ENCODE measurements at regions not wholly inside any gene's neighbourhood (a gene's known extent, or its start where the extent isn't known, plus 50 kb on each side); places are given as distances from the start of the nearest gene placed in this dataset.
A peak's percentile ranks its signal among the peaks of the same experiment; 100 is the strongest.

DNA sequence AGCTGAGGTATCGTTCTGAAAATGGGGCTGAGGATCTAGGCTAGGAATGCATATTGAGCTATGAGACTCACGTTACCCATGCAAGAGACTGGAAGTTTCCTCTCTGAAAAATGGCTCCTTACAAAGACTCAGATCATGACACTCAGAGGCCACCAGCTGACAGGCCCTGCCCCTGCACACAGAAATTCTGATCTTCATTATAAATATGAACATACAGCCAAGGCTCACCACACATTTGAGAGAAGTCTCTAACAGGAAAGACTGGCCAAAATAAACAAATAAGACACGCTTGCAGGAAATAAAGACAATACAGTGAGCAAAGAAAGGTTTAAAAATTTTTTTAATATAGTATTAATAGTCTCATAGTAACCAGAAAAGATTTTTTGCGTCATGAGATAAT lies 365.9 kb downstream of the NFIB start:
- H3K9me3 ChIP-seq (ENCODE audit: control insufficient read depth in 2 of 2, low read length in 2 of 2) = no peaks in the 10 kb centered on the region
- no peaks in the 10 kb centered on the region for H3K27me3 ChIP-seq (ENCODE audit: control insufficient read depth in 2 of 2, insufficient read depth in 2 of 2, low read length in 2 of 2)
- no peak overlapping the region for H3K27ac ChIP-seq (ENCODE audit: low read depth in 2 of 2, low read length in 2 of 2)
- no peak overlapping the region for H3K9ac ChIP-seq (ENCODE audit: low read depth in 1 of 2, low read length in 2 of 2)
- no peak overlapping the region for H3K4me3 ChIP-seq (ENCODE audit: low read length in 2 of 2)
- no peaks in the 10 kb centered on the region for H3K36me3 ChIP-seq (ENCODE audit: control insufficient read depth in 2 of 2, insufficient read depth in 2 of 2, low read length in 2 of 2)
- no peaks in the 10 kb centered on the region for H3K4me1 ChIP-seq (ENCODE audit: control insufficient read depth in 2 of 2, insufficient read depth in 2 of 2, low read length in 2 of 2)

DNA sequence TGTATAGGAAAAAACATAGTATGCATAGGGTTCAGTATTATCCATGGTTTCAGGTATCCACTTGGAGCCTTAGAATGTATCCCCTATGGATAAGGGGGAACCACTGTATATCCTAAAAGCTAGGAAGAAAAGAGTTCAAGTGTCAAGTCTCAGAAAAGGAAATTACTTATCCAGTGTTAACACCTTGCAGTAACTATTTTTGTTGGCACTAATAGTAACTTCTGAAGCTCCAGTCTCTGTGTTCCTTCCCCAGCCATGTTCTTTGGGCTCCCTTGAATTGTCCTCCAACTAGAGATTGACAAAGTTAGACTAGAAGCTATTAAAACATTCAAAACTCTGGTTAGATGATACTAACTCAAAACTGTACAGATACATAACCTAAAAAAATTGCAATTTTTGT lies 370.8 kb downstream of the NFIB start:
- no peaks in the 10 kb centered on the region for H3K36me3 ChIP-seq (ENCODE audit: control insufficient read depth in 2 of 2, insufficient read depth in 2 of 2, low read length in 2 of 2)
- H3K9me3 ChIP-seq (ENCODE audit: control insufficient read depth in 2 of 2, low read length in 2 of 2) = no peaks in the 10 kb centered on the region
- H3K4me1 ChIP-seq (ENCODE audit: control insufficient read depth in 2 of 2, insufficient read depth in 2 of 2, low read length in 2 of 2) = no peaks in the 10 kb centered on the region
- no peak overlapping the region for H3K9ac ChIP-seq (ENCODE audit: low read depth in 1 of 2, low read length in 2 of 2)
- no peaks in the 10 kb centered on the region for H3K27me3 ChIP-seq (ENCODE audit: control insufficient read depth in 2 of 2, insufficient read depth in 2 of 2, low read length in 2 of 2)
- H3K4me3 ChIP-seq (ENCODE audit: low read length in 2 of 2) = no peak overlapping the region
- no peak overlapping the region for H3K27ac ChIP-seq (ENCODE audit: low read depth in 2 of 2, low read length in 2 of 2)

- Histone ChIP-seq H3K4me1 (ENCODE audit: control insufficient read depth in 2 of 2, insufficient read depth in 2 of 2, low read length in 2 of 2) (no peaks in the 10 kb centered on the region), H3K9ac (ENCODE audit: low read depth in 1 of 2, low read length in 2 of 2) (no peak overlapping the region), H3K9me3 (ENCODE audit: control insufficient read depth in 2 of 2, low read length in 2 of 2) (no peaks in the 10 kb centered on the region), H3K4me3 (ENCODE audit: low read length in 2 of 2) (no peak overlapping the region), H3K36me3 (ENCODE audit: control insufficient read depth in 2 of 2, insufficient read depth in 2 of 2, low read length in 2 of 2) (no peaks in the 10 kb centered on the region), H3K27me3 (ENCODE audit: control insufficient read depth in 2 of 2, insufficient read depth in 2 of 2, low read length in 2 of 2) (no peaks in the 10 kb centered on the region), H3K27ac (ENCODE audit: low read depth in 2 of 2, low read length in 2 of 2) (no peak overlapping the region)
Observed at GRCh38 chr9:13942695-13943094, 371.2 kb downstream of the NFIB start.

DNA sequence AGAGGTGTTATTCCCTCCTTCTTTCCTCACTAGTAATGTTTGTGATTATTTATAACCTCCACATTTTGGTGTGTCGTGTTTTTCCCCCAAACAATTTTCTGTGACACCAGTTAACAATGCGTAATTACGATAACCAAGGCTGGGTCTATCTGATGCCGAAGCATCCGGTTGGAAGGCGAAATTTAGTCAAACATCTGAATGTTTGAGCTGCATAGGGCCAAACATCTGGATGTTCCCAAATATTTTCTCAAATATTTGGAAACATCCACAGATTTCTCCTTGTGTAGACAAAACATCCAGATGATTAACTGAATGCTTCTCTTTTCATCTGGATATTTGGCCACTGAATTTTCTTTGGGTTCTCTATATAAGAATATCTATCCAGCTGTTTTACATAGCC lies 371.7 kb downstream of the NFIB start:
- Histone ChIP-seq H3K4me3 (ENCODE audit: low read length in 2 of 2) (no peak overlapping the region), H3K9ac (ENCODE audit: low read depth in 1 of 2, low read length in 2 of 2) (no peak overlapping the region), H3K9me3 (ENCODE audit: control insufficient read depth in 2 of 2, low read length in 2 of 2) (no peaks in the 10 kb centered on the region), H3K27ac (ENCODE audit: low read depth in 2 of 2, low read length in 2 of 2) (peak overlapping the region in 1 of 2 donors; percentile 41), H3K27me3 (ENCODE audit: control insufficient read depth in 2 of 2, insufficient read depth in 2 of 2, low read length in 2 of 2) (no peaks in the 10 kb centered on the region), H3K4me1 (ENCODE audit: control insufficient read depth in 2 of 2, insufficient read depth in 2 of 2, low read length in 2 of 2) (no peaks in the 10 kb centered on the region), H3K36me3 (ENCODE audit: control insufficient read depth in 2 of 2, insufficient read depth in 2 of 2, low read length in 2 of 2) (no peaks in the 10 kb centered on the region)

GRCh38 chr9:13941714-13942113 lies 372.2 kb downstream of the NFIB start:
- Histone ChIP-seq H3K36me3 (ENCODE audit: control insufficient read depth in 2 of 2, insufficient read depth in 2 of 2, low read length in 2 of 2) (no peaks in the 10 kb centered on the region), H3K4me1 (ENCODE audit: control insufficient read depth in 2 of 2, insufficient read depth in 2 of 2, low read length in 2 of 2) (no peaks in the 10 kb centered on the region), H3K27ac (ENCODE audit: low read depth in 2 of 2, low read length in 2 of 2) (no peak overlapping the region), H3K4me3 (ENCODE audit: low read length in 2 of 2) (no peak overlapping the region), H3K9ac (ENCODE audit: low read depth in 1 of 2, low read length in 2 of 2) (no peak overlapping the region), H3K9me3 (ENCODE audit: control insufficient read depth in 2 of 2, low read length in 2 of 2) (no peaks in the 10 kb centered on the region), H3K27me3 (ENCODE audit: control insufficient read depth in 2 of 2, insufficient read depth in 2 of 2, low read length in 2 of 2) (no peaks in the 10 kb centered on the region)

DNA sequence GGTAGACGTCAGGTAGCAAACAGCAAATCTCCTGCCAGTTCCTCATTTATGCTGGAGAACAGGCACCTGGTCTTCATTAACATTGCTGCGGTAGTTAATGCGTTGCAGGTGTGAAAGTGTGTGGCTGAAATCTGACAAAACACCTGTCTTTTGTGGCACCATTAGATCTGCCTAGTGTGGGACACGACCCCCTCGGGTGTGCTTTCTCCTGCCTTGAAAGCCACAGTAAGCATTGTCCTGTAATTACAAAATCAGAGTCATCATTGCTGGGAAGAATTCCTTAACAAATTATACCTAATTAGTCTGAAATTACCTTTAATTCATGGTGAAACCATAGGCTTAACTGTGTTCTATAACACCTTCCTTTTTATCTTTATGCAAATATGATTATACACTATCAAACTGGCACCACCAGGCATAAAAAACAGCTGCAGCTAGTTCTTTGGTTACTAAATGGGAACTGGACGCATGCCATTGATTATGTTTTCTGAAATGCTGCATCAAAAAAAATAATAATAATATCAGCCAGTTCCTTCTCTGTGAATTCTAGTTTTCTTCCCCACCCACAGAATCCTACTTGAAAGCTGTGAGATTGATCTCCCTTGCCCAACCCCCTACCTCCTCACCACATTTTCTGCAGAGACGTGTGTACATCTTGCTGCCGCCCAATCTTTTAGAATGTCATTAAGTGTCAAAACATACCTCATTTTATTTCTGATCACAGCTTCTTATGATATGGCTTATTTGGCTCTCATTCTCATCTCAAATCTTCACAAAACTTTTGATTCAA lies 374.0 kb downstream of the NFIB start:
- H3K27ac ChIP-seq (ENCODE audit: low read depth in 2 of 2, low read length in 2 of 2) = no peak overlapping the region

GRCh38 chr9:13939134-13939533 lies 374.8 kb downstream of the NFIB start:
- H3K4me1 ChIP-seq (ENCODE audit: control insufficient read depth in 2 of 2, insufficient read depth in 2 of 2, low read length in 2 of 2) = no peaks in the 10 kb centered on the region
- no peak overlapping the region for H3K27ac ChIP-seq (ENCODE audit: low read depth in 2 of 2, low read length in 2 of 2)
- no peaks in the 10 kb centered on the region for H3K9me3 ChIP-seq (ENCODE audit: control insufficient read depth in 2 of 2, low read length in 2 of 2)
- no peak overlapping the region for H3K9ac ChIP-seq (ENCODE audit: low read depth in 1 of 2, low read length in 2 of 2)
- no peak overlapping the region for H3K4me3 ChIP-seq (ENCODE audit: low read length in 2 of 2)
- no peaks in the 10 kb centered on the region for H3K36me3 ChIP-seq (ENCODE audit: control insufficient read depth in 2 of 2, insufficient read depth in 2 of 2, low read length in 2 of 2)
- H3K27me3 ChIP-seq (ENCODE audit: control insufficient read depth in 2 of 2, insufficient read depth in 2 of 2, low read length in 2 of 2) = no peaks in the 10 kb centered on the region

More for the DNA sequence above, 374.0 kb downstream of the NFIB start:
- no peak overlapping the region for H3K9ac ChIP-seq (ENCODE audit: low read depth in 1 of 2, low read length in 2 of 2)
- no peaks in the 10 kb centered on the region for H3K36me3 ChIP-seq (ENCODE audit: control insufficient read depth in 2 of 2, insufficient read depth in 2 of 2, low read length in 2 of 2)
- H3K4me3 ChIP-seq (ENCODE audit: low read length in 2 of 2) = no peak overlapping the region
- no peaks in the 10 kb centered on the region for H3K9me3 ChIP-seq (ENCODE audit: control insufficient read depth in 2 of 2, low read length in 2 of 2)
- no peaks in the 10 kb centered on the region for H3K27me3 ChIP-seq (ENCODE audit: control insufficient read depth in 2 of 2, insufficient read depth in 2 of 2, low read length in 2 of 2)
- H3K4me1 ChIP-seq (ENCODE audit: control insufficient read depth in 2 of 2, insufficient read depth in 2 of 2, low read length in 2 of 2) = no peaks in the 10 kb centered on the region

GRCh38 chr9:13934416-13934815 lies 379.5 kb downstream of the NFIB start:
- no peaks in the 10 kb centered on the region for H3K36me3 ChIP-seq (ENCODE audit: control insufficient read depth in 2 of 2, insufficient read depth in 2 of 2, low read length in 2 of 2)
- no peaks in the 10 kb centered on the region for H3K4me1 ChIP-seq (ENCODE audit: control insufficient read depth in 2 of 2, insufficient read depth in 2 of 2, low read length in 2 of 2)
- no peak overlapping the region for H3K27ac ChIP-seq (ENCODE audit: low read depth in 2 of 2, low read length in 2 of 2)
- no peaks in the 10 kb centered on the region for H3K27me3 ChIP-seq (ENCODE audit: control insufficient read depth in 2 of 2, insufficient read depth in 2 of 2, low read length in 2 of 2)
- H3K9ac ChIP-seq (ENCODE audit: low read depth in 1 of 2, low read length in 2 of 2) = no peak overlapping the region
- no peaks in the 10 kb centered on the region for H3K9me3 ChIP-seq (ENCODE audit: control insufficient read depth in 2 of 2, low read length in 2 of 2)
- H3K4me3 ChIP-seq (ENCODE audit: low read length in 2 of 2) = no peak overlapping the region

- Histone ChIP-seq H3K27ac (ENCODE audit: low read depth in 2 of 2, low read length in 2 of 2) (no peak overlapping the region), H3K9me3 (ENCODE audit: control insufficient read depth in 2 of 2, low read length in 2 of 2) (no peaks in the 10 kb centered on the region), H3K9ac (ENCODE audit: low read depth in 1 of 2, low read length in 2 of 2) (no peak overlapping the region), H3K27me3 (ENCODE audit: control insufficient read depth in 2 of 2, insufficient read depth in 2 of 2, low read length in 2 of 2) (no peaks in the 10 kb centered on the region), H3K4me3 (ENCODE audit: low read length in 2 of 2) (no peak overlapping the region), H3K36me3 (ENCODE audit: control insufficient read depth in 2 of 2, insufficient read depth in 2 of 2, low read length in 2 of 2) (no peaks in the 10 kb centered on the region), H3K4me1 (ENCODE audit: control insufficient read depth in 2 of 2, insufficient read depth in 2 of 2, low read length in 2 of 2) (no peaks in the 10 kb centered on the region)
Observed at GRCh38 chr9:13933268-13933656, 380.7 kb downstream of the NFIB start.

DNA sequence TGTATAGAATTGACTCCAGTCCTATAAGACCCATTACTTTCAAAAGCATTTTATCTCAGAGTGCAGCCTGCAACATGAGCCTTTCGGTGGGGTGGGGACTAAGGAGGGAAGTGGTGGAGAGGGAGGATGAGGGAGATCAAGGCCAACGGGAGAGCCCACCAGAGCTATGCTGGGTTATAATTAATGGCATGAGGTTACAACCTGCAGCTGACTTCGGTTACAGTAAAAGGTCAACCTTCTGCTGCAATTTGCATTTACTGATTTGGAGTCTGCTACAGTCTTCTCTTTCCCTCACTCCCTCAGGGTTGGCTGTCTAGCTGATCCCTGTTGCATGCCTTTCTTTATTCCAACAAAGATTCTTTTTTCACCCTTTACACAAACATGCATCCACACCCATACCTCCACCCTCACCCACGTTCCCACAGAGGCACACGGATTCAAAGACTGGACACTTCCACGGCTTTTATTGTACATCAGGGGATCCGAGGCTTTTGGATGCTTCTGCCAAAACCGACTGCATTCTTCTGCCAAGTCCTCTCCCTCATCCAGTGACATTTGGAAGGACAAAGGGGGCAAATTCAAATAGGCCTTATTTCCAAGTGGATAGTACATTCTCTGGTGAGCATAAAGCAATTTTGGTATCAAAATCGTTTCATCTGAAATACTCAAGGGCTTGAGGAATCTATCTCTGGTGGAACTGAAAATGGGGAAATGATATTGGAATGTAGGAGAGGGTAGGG lies 381.2 kb downstream of the NFIB start:
- Histone ChIP-seq H3K36me3 (ENCODE audit: control insufficient read depth in 2 of 2, insufficient read depth in 2 of 2, low read length in 2 of 2) (no peaks in the 10 kb centered on the region), H3K27me3 (ENCODE audit: control insufficient read depth in 2 of 2, insufficient read depth in 2 of 2, low read length in 2 of 2) (no peaks in the 10 kb centered on the region), H3K4me3 (ENCODE audit: low read length in 2 of 2) (no peak overlapping the region), H3K9me3 (ENCODE audit: control insufficient read depth in 2 of 2, low read length in 2 of 2) (no peaks in the 10 kb centered on the region), H3K27ac (ENCODE audit: low read depth in 2 of 2, low read length in 2 of 2) (no peak overlapping the region), H3K9ac (ENCODE audit: low read depth in 1 of 2, low read length in 2 of 2) (no peak overlapping the region), H3K4me1 (ENCODE audit: control insufficient read depth in 2 of 2, insufficient read depth in 2 of 2, low read length in 2 of 2) (no peaks in the 10 kb centered on the region)

Data from mucosa of rectum (tissue), 2 donors.